ENCODE measurements at regions not wholly inside any gene's neighbourhood (a gene's known extent, or its start where the extent isn't known, plus 50 kb on each side); places are given as distances from the start of the nearest gene placed in this dataset.

- DNase-seq (ENCODE audit: low spot score), result no peak
Measured at GRCh38 chr2:6417050-6417449, 448.7 kb downstream of the CMPK2 start.

GRCh38 chr2:6418291-6418690 lies 447.4 kb downstream of the CMPK2 start:
- no peak for DNase-seq (ENCODE audit: low spot score)

GRCh38 chr2:6421138-6421730 lies 444.5 kb downstream of the CMPK2 start:
- no peak for DNase-seq (ENCODE audit: low spot score)

GRCh38 chr2:6421888-6422287 lies 443.8 kb downstream of the CMPK2 start:
- no peak for DNase-seq (ENCODE audit: low spot score)

- DNase-seq (ENCODE audit: low spot score), result no peak
Measured at GRCh38 chr2:6423157-6423556, 442.6 kb downstream of the CMPK2 start.

- DNase-seq (ENCODE audit: low spot score), result no peak
Measured at GRCh38 chr2:6423944-6424343, 441.8 kb downstream of the CMPK2 start.

GRCh38 chr2:6425032-6425431 lies 440.7 kb downstream of the CMPK2 start:
- no peak for DNase-seq (ENCODE audit: low spot score)

GRCh38 chr2:6429210-6429986 lies 436.3 kb downstream of the CMPK2 start:
- DNase-seq (ENCODE audit: low spot score), result no peak

- DNase-seq (ENCODE audit: low spot score), result no peak
Measured at GRCh38 chr2:6434438-6434837, 431.3 kb downstream of the CMPK2 start.

GRCh38 chr2:6441800-6442199 lies 423.9 kb downstream of the CMPK2 start:
- DNase-seq (ENCODE audit: low spot score), result no peak

- no peak for DNase-seq (ENCODE audit: low spot score)
Measured at GRCh38 chr2:6442252-6442985, 423.3 kb downstream of the CMPK2 start.

GRCh38 chr2:6443061-6443823 lies 422.5 kb downstream of the CMPK2 start:
- DNase-seq (ENCODE audit: low spot score), result no peak

GRCh38 chr2:6444514-6444913 lies 421.2 kb downstream of the CMPK2 start:
- no peak for DNase-seq (ENCODE audit: low spot score)

- no peak for DNase-seq (ENCODE audit: low spot score)
Measured at GRCh38 chr2:6445156-6445555, 420.6 kb downstream of the CMPK2 start.

GRCh38 chr2:6446938-6447608 lies 418.6 kb downstream of the CMPK2 start:
- DNase-seq (ENCODE audit: low spot score), result no peak

GRCh38 chr2:6448893-6449292 lies 416.8 kb downstream of the CMPK2 start:
- DNase-seq (ENCODE audit: low spot score), result no peak

- DNase-seq (ENCODE audit: low spot score), result no peak
Measured at GRCh38 chr2:6449343-6449742, 416.4 kb downstream of the CMPK2 start.

- DNase-seq (ENCODE audit: low spot score), result no peak
Measured at GRCh38 chr2:6452702-6453481, 412.8 kb downstream of the CMPK2 start.

GRCh38 chr2:6454286-6454990 lies 411.3 kb downstream of the CMPK2 start:
- no peak for DNase-seq (ENCODE audit: low spot score)

GRCh38 chr2:6459138-6459537 lies 406.6 kb downstream of the CMPK2 start:
- DNase-seq (ENCODE audit: low spot score), result no peak

All from left forelimb (tissue), 1 donor.